Urothelium cell line (cell line): ENCODE measurements at regions not wholly inside any gene's neighbourhood (a gene's known extent, or its start where the extent isn't known, plus 50 kb on each side); places are given as distances from the start of the nearest gene placed in this dataset.
A peak's percentile ranks its signal among the peaks of the same experiment; 100 is the strongest.

Experiments used
- DNase-seq: peaks from one replicate; pipeline ENCODE4 v3.0.0; 2011; ENCODE audit warnings: low spot score, mixed read lengths
- FAIRE-seq: peaks from 2 replicates; lab custom pipeline; 2011; peaks lifted over from hg19 to GRCh38; lab: Jason Lieb, UNC

GRCh38 chr18:71625556-71626090 is 918.5 kb downstream of the CBLN2 start:
- DNase-seq, result no peak
- no peak for FAIRE-seq

GRCh38 chr18:71598374-71598773 is 945.8 kb downstream of the CBLN2 start:
- FAIRE-seq (no peak), DNase-seq (no peak)

GRCh38 chr18:71597219-71597618 is 946.9 kb downstream of the CBLN2 start:
- no peak for DNase-seq
- no peak for FAIRE-seq

GRCh38 chr18:71583252-71583651 is 960.9 kb downstream of the CBLN2 start:
- FAIRE-seq, result no peak
- peak; percentile 4 for DNase-seq

- DNase-seq (no peak), FAIRE-seq (no peak)
Measured at GRCh38 chr18:71554686-71555085, 989.5 kb downstream of the CBLN2 start.

GRCh38 chr18:71541643-71542042 is 1002.5 kb downstream of the CBLN2 start:
- FAIRE-seq, result no peak
- no peak for DNase-seq

- no peak for FAIRE-seq
- DNase-seq, result no peak
Measured at GRCh38 chr18:71529703-71530303, 1014.3 kb downstream of the CBLN2 start.

GRCh38 chr18:71523483-71524435 is 1020.4 kb downstream of the CBLN2 start:
- DNase-seq, result no peak
- no peak for FAIRE-seq

GRCh38 chr18:71505526-71505925 is 1038.6 kb downstream of the CBLN2 start:
- peak; percentile 26 for DNase-seq
- FAIRE-seq, result no peak

- FAIRE-seq (no peak), DNase-seq (no peak)
Measured at GRCh38 chr18:71503222-71503621, 1040.9 kb downstream of the CBLN2 start.

GRCh38 chr18:71485611-71486010 is 1058.5 kb downstream of the CBLN2 start:
- DNase-seq, result no peak
- FAIRE-seq, result no peak

- DNase-seq (no peak), FAIRE-seq (no peak)
Measured at GRCh38 chr18:71471963-71472725, 1072.0 kb downstream of the CBLN2 start.

- FAIRE-seq (no peak), DNase-seq (no peak)
Measured at GRCh38 chr18:71456206-71456605, 1087.9 kb downstream of the CBLN2 start.

GRCh38 chr18:71450257-71450656 is 1093.9 kb downstream of the CBLN2 start:
- DNase-seq (no peak), FAIRE-seq (no peak)

GRCh38 chr18:71443706-71444480 is 1100.2 kb downstream of the CBLN2 start:
- DNase-seq (peak; percentile 36), FAIRE-seq (no peak)

- FAIRE-seq, result no peak
- peak; percentile 33 for DNase-seq
Measured at GRCh38 chr18:71442731-71443141, 1101.4 kb downstream of the CBLN2 start.

GRCh38 chr18:71441156-71441555 is 1103.0 kb downstream of the CBLN2 start:
- DNase-seq (no peak), FAIRE-seq (no peak)

- FAIRE-seq, result no peak
- DNase-seq, result no peak
Measured at GRCh38 chr18:71437511-71437910, 1106.6 kb downstream of the CBLN2 start.

GRCh38 chr18:71433373-71433772 is 1110.8 kb downstream of the CBLN2 start:
- FAIRE-seq (peak; percentile 37), DNase-seq (no peak)

GRCh38 chr18:71431689-71432088 is 1112.5 kb downstream of the CBLN2 start:
- FAIRE-seq, result no peak
- DNase-seq, result no peak
